Stimulated activated CD8-positive, alpha-beta memory T cell treated with anti-CD3 and anti-CD28 coated beads, Interleukin-12 subunit alpha, Interleukin-12 subunit beta, amount 100 ng/mL, for 4 hours (primary cell): ENCODE measurements at regions not wholly inside any gene's neighbourhood (a gene's known extent, or its start where the extent isn't known, plus 50 kb on each side); places are given as distances from the start of the nearest gene placed in this dataset.

Experiments used
- DNase-seq: peaks from one replicate; pipeline ENCODE4 v3.0.0-alpha.2; 2020; ENCODE audit warnings: low read depth

DNA sequence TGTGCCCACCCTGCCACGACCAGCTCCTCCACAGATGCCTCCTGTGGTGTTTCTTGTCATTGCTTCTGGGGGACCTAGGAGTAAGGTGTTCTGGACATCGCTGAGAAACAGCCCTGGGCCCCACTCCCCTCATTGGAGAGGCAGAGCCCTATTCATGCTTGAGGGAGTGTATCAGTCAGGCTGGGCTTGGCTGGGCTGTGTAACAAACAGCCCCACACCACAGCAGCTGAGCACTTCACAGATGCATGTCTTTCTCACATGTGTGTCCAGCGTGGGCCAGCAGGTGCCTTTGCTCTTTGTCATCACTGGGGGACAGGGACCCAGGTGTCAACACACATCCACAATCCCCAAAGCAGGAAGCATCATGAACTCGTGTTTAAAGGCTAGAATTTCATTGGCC lies 65.1 kb upstream of the FBRSL1 start:
- no peak for DNase-seq

DNA sequence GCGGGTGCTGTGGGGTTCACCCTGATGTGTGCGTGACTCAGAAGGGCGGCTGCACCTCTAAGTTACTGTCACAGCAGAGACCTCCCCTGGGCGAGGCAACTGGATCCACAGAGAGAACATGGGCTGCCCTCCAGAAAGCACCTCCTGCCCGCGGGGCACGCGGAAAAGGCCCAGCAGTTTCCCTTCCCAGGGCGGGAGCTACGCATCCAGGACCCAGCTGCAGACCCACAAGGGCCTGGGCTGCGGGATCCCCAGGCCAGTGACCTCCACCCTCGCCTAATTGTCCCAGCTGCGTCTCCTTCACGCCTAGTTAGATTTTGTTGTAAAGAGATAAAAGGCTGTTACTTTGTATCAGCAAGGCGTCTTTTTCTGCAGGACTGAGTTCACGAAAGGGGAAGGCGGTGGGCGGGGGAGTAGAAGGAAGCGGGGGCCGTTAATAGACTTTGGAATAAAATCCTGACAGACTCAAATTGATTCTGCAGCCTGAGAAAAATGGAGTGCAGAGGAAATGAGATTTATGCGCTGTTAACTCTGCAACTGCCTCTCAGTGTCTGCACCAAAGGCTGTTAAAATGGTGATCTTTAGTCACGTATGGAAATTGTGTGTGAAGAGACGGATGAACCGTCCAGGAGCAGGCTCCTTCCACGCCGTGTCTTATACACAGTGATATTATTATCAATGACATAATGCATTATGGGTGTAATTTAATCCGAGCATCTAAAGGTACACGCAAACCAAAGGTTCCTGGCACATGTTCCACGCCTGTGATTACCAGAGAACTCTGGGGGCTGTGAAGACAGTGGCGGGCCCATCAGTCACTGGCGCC lies 65.9 kb upstream of the FBRSL1 start:
- no peak for DNase-seq

DNA sequence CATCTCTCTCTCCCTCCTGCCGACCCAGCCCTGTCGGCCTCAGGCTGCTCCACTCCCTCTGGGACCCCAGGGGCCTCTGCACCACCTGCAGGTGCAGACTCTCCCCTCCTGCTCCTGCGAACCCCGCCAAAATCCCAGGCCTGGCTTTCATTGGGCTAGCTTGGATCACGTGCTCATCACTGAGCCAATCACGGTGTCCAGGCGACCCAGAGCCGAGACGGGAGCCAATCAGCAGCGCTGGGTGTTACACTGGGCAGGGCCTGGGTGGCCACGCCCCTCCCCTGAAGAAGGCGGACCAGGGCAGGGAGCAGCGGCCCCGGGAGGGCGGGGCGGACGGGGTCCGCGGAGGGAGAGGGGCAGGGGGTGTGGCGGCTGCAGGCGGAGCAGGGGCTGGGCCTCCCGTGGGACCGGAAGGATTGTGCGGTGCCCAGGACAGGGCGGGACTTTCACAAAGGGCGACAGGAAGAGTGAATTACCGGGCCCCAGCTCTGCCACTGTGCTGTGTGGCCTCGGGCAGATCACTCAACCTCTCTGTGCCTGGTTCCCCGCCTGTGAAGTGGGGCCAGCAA lies 66.6 kb upstream of the FBRSL1 start:
- no peak for DNase-seq

DNA sequence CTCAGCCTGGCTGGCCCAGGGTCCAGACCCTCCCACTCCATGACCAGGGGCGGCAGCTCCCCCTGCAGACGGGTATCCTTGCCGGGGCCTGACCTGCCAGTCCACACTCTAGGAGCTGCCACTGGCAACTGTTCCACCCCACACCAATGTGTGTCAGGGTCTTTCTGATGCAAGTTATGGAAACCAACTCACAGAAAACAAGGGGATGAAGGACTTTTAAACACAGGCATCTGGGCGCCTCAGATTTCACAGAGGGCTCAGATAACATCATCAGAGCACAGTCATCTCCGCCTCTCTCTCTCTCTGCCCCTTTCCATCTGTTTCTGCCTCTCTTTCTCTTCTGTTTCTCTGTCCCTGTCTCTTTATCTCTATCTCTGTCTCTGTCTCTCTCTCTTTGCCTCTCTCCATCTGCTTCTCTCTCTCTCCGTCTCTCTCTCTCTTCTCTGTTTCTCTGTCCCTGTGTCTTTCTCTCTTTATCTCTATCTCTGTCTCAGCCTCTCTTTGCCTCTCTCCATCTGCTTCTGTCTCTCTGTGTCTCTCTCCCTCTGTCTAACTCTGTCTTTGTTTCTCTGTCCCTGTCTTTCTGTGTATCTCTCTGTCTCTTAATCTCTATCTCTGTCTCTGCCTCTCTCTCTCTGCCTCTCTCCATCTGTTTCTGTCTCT lies 67.4 kb upstream of the FBRSL1 start:
- DNase-seq = no peak

DNA sequence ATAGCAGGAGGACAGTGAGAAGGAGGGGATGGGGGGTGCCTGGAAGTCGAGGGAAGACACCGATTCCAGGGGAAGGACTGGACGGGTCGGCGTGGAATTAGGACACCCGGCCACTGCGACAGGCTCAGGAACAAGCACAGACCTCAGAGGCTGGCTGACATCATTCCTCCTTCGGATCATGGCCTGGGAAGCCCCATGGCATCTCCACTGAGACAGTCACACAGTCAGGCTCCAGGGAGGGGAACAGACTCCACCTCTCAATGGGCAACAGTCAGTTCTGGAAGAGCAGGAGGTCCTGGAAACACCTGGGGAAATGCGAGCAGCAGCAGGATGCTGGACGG lies 67.9 kb upstream of the FBRSL1 start:
- DNase-seq = no peak

DNA sequence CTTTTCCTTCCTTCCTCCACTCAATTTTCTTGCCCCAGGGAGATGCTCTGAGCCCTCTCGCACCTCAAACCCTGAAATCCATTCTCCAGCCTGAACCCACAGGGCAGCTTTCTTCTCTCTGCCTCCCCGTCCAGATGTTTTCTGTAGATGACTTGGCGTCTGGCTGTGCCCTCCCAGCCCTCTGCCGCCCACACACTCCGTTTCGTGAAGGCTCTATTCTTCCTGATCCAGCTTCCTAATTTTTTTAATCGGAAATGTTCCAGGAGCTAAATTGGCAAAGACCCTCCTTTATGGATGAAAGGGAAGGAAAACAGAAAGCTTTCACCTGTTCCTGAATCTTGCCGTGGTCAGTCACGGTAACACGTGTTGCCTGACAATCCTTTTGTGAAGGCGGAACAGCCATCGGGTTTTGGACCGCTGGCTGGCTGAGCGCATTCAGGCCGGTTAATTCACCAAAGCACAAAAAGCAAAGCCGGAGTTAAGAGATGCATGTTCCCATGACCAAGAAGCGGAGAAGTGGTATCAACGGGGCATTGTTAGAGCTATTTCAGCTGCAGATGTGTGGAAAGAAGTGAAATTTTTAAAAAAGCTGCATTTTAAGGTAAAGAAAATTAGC lies 70.2 kb upstream of the FBRSL1 start:
- DNase-seq = no peak

DNA sequence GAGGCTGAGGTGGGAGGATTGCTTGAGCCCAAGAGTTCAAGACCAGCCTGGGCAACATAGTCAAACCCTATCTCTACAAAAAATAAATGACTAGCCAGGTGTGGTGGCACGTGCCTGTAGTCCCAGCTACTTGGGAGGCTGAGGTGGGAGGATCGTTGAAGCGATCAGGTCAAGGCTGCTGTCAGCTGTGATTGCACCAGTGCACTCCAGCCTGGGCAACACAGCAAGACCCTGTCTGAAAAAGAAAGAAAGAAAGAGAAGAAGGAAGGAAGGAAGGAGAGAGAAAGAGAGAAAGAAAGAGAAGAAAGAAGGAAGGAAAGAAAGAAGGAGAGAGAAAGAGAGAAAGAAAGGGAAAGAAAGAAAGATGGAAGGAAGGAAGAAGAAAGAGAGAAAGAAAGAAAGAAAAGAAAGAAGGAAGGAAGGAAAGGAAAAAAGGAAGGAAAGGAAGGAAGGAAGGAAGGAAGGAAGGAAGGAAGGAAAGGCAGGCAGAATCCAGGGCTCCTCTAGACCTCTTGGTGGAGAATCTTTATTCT lies 71.5 kb upstream of the FBRSL1 start:
- DNase-seq = no peak

DNA sequence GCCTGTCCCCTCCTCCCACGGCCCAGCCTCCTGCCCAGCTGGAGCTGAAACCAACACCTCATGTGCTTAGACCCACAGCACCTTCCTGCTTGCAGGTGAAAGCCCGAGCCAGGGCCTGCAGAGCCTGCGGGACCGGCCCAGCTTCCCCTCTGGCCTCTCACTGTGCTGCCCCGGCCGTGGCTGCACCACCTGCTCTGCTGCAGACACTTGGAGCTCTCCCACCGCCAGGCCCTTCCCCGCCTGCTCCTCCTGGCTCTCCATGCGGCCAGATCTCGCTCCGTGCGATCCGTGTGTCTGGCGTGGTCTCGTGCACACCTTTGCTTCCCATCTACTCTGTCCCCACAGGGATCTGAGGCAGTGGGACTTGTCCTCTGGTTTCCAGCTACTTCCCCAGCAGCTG lies 72.2 kb upstream of the FBRSL1 start:
- DNase-seq = no peak

DNA sequence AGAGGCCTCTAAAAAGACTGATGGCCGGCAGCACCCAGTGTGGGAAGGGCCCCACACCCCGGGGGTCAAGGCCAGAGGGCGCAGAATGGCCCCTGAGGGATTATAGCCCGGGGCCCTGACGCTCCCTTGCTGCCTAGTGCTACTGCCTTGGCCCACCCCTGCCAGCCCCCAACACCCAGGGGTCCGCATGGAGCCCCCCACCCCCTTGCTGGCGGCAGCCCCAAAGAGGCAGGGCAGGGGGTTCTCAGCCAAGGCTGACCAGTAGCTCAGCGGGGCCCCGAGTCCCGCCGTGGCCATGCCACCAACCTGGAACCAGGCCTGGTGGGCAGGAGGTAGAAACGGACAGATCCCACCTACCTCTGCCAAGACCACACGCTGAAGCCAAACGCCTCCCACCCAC lies 73.1 kb upstream of the FBRSL1 start:
- no peak for DNase-seq

DNA sequence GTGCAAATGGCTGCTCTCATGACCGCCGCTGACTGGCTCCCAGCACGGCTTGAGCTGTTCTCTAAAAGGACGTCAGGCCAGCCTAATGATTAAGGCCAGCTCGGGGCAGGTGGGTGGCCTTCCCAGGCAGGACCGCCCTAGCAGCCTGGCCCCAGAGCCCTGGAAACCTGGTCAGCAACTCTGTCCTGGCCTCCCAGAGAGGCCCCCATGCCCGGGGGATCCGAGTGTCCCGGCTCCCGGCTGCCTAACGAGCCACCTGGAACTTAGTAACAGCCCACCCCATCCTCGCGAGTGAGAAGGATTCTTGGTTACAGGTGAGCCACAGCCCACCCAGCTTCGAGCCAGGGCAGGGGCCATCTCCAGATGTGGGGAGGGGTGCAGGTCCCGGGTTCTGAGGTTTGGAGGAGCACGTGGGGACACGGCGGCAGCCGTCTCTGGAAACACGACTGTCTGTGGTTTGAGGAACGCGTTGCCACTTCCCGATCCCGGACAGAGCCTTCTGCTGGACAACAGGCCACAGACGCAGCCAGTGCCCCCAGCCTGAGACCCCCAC lies 73.8 kb upstream of the FBRSL1 start:
- DNase-seq = no peak

DNA sequence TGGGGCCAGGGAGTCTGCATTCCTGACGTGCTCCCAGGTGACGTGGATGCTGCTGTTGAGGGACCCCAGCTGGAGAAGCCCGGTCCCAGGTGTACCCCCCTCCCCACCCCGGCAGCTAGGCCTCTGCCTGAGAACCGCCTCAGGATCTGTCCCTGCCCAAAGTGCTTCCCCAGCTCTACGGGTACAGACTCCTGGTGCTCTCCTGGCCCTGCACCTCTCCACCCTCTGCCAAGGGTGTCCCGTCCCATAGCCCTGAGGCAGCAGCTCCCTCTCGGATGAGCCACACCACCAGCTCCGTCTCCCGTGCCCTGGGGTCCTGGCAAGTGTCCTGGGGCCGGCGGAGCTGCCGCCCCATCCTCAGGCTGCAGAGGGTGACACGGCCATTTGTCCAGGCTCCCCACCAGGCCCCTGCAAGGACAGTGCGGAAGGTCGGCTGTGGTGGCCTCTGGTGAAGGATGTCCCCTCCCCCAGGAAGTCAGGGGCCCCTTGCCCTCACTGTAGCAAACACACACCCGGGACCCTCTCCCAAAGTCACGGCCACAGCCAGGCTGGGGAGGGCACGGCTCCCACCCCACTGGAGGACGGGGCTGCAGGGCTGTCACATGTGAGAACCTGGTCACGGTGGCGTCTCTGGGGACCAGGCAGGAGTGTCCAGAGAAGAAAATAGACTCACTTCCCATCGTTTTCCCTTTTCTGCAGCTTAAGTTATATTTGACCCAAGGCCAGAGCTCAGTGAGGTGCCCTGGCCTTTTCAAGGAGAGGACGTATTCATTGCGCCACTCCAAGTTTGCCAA lies 74.4 kb upstream of the FBRSL1 start:
- DNase-seq = no peak

DNA sequence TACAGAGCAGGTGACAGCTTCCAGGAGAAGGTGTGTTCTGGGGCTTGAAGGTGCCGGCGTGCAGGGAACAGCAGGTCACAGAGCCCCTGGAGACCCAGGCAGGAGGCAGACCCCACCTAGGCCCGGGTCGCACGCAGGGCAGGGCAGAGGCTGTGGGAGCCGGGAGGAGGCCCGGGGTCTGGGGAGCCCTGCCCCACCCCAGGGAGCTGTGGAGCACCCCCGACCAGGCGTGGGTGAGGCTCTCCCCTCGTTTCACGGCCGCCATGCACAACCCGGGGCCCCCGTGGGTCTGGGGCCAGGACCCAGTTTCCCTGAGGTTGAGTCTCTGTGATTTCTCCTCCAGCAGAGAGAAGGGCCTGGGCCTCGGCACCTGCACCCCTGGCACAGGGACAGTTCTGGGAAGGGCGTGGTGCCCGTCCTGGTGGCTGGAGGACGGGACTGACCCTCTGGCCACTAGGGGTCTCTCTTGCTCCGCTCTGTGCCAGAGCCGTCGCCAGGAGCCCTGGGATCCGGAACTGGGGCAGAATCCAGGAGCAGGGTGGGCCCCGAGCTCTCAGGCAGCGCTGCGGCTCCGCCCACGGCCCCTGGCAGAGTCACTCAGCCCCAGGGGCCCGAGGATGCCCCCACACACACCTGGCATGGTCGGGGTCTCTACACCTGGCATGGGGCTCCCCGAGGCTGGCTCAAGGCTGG lies 75.2 kb upstream of the FBRSL1 start:
- peak; percentile 57 for DNase-seq

DNA sequence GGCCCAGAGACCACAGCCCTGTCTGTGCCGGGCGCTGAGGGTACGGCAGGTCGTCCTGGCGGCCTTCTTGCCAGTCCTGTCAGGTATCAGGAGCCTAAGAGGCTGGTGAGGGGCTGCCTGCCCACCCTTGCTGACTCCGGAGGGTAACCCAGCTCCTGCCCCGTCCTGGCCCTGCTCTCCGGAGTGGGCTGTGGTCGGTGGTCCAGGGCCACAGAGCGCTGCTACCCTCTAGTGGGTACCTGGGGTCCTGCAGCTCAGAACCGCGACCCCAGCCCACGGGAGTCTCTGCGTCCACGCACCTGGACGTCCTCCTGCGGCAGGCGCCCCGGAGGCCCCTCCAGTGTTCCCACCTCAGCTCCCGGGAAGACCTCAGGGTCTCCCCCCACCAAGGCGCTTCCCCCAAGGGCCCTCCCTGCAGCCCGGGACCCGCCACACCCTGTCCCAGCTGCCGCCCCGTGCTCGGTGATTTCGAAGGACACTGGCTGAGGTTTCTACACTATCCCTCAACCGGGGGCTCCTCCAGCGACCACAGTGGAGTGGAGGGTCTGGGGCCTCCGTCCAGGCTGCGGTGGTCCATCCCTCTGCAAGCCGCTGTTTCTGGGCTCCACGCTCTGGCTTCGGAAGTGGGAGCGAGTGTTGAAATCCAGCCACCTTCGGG lies 75.9 kb upstream of the FBRSL1 start:
- DNase-seq = no peak

DNA sequence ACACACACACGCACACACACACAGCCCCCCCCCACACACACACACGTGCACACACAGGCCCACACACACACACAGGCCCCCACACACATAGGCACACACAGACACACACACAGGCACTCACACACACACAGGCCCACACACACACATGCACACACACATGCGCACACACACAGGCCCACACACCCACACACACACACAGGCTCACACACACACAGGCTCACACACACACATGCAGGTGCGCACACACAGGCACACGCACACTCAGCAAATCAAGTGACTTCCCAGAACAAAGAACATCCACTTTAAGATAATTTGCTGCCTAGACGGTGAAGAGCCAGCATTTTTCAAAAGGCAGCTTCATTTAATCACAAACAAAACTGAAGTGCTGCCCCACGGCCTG lies 78.5 kb upstream of the FBRSL1 start:
- no peak for DNase-seq

DNA sequence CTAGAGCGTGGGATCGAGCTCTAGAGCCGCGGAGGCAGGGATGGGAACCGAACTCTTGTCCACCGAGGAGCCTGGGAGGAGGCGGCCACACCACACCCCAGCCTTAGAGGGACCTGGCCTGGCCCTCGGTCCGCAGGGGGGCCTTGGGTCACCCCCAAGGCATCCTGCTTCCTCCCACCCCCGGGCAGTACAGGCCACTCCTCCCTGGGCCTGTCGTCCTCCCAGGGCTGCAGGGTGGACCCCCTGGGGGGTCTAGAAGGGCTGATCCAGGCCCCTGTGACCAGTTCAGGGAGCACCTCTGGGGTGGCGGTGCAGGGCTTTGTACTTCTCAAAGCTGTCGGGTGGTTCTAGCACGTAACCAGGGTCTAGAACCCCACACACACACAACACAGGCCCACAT lies 79.1 kb upstream of the FBRSL1 start:
- no peak for DNase-seq

DNA sequence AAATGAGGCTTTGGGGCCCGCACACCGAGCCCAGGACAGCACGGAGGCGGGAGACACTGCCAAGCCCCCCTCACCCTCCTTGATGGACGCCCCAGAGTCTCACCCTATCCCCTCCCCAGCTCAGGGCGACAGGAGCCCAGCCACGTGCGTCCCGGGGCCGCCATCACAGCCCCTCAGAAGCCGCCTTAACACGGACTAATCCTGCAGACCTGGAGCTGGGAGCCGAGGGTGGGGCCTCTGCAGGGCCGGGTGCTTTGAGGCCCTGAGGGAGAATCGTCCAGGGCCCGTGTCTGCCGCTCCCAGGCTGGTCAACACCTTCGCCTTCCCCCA lies 79.7 kb upstream of the FBRSL1 start:
- DNase-seq = no peak

DNA sequence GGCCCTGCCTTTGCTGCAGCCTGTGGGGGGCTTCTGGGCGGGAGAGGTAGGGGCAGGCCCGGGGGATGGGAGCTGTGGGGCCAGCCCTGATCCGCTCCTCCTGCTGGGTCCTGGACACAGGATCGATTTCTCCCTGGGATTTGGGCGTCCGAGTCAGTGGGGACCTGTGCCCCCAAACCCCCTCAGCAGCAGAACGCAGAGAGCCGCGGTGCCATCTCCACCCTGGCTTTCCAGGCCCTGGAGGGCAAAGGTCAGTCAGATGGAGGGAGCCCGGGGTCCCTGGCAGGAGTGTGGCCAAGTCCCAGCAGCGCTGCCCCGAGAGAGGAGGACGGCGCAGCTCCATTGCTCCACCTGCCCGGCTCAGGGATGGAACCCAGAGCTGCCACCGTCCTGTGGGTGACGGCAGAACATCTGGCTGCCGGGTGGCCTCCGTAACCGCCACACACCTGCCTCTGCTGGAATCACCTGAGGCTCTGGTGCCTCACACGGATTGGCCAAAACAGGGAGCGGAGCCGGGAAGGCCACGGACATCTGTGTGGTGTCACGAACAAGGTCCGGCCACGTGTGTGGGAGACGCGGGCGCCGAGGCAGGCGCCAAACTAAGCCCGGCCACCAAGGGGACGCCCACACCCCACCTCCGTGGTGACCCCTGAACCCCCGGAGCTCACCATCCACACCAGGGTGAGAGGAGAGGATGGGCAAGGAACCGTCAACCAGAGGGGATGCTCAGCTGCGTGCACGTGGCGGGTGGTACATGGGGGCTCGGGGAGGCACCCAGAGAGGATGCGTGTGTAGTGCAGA lies 80.3 kb upstream of the FBRSL1 start:
- DNase-seq = no peak

DNA sequence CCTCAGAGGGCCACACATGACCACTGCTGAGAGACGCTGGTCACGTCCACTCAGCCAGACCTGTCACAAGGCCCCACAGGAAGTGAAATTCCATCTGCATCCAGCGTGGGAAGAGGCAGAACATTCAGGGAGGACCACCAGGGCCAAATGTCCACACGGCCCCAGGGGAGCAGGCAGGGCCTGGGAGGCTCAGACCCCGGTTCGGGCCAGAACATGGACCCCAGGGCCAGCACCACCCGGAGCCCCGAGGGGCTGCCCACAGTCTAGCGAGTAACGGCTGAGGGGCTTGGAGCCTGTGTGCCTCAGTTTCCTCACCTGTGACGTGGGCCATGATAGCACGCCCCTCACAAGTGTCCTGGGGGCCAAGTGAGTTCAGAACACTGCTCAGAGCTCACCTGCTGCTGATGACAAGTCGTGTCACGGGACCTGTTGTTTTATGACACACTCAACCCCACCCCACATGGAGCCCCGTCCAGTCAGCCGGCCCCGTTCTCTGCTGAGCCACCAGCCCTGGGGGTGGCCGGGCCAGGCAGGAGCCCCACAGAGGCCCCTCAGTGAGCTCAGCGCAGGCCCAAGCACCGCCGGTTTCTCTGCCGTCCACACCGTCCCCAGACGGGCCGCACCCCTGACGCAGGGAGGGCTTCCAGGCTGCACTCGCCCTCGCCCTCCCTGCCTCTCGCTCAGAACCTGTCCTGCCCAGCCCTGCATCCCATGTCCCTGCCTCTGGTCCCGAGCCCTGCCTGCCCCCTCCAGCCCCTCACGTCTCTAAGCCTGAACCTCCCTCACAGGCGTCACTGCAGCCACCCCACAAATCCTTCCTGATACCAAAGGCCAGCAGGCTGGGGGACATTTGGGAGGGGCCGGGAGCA lies 79.5 kb upstream of the GALNT9 start:
- no peak for DNase-seq

DNA sequence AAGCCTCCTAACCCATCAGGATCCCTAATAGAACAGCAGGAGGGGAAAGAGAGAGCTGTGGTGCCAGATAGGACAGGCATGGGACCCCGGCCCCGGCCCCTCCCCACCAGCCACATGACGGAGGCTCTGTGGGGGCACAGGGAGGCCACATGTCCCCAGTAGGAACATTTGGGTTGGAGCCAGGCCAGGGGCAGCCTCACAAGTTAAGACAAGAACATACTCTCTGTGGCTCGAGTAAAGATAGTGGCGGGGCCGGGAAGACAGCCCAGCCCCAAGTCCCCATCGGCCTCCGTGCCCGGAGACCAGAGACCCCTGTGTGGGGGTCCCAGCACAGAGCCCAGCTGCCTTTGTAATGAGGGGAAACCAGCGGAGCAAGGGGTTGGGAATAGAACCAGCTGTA lies 78.6 kb upstream of the GALNT9 start:
- no peak for DNase-seq
